Testis (tissue), 2 donors: ENCODE measurements at regions not wholly inside any gene's neighbourhood (a gene's known extent, or its start where the extent isn't known, plus 50 kb on each side); places are given as distances from the start of the nearest gene placed in this dataset.
"Not testable (repeated sequence)": the region's sequence is repeated elsewhere in the genome, so short reads cannot be mapped to it uniquely, and the experiment has no call there.

Experiments used
- DNase-seq: peaks from one replicate; pipeline ENCODE4 v3.0.0-alpha.2; 2019
- H3K27ac ChIP-seq, 2 donors: fragments of 200-600 bp; sonication (generic); one replicate each; pipeline ENCODE4 v1.5.1; 2019
- H3K27me3 ChIP-seq: fragments of 200-600 bp; sonication (generic); one replicate; pipeline ENCODE4 v1.5.1; 2019
- H3K36me3 ChIP-seq: fragments of 200-600 bp; sonication (generic); one replicate; pipeline ENCODE4 v1.5.1; 2017; ENCODE audit warnings: low read depth; ENCODE audit errors: missing control alignments
- H3K4me1 ChIP-seq: fragments of 200-600 bp; sonication (generic); one replicate; pipeline ENCODE4 v1.5.1; 2019
- H3K4me3 ChIP-seq, 2 donors: fragments of 200-600 bp; sonication (generic); one replicate each; pipeline ENCODE4 v1.5.1; 2017 to 2019
- H3K9me3 ChIP-seq: fragments of 200-600 bp; sonication (generic); one replicate; pipeline ENCODE4 v1.5.1; 2017
- WGBS, 2 donors: methylation state at CpG; one replicate each; pipeline ENCODE4 v1.1.5; 2018; 5-methylcytosine and 5-hydroxymethylcytosine counted together
- intact Hi-C: fragments of 100-400 bp; cut with DNase I; formaldehyde crosslinking; loops from one replicate; pipeline ENCODE4 v1.15.1; 2023; ENCODE audit warnings: low total_unique reads
- small RNA-seq, 2 donors: library from RNA; depleted of rRNA; stranded (forward); fragments of <200 nt; gene quantifications; one replicate each; pipeline ENCODE3, GENCODE V24; 2016
- TF ChIP-seq, protein P1 (sequence below), 3 experiments: fragments of 450-650 bp in 2 of 3; fragments of 200-600 bp in 1 of 3; sonication (generic) in 1 of 3; IDR thresholded peaks; one replicate each; pipeline ENCODE4 v1.5.1; 2016 to 2019; ENCODE audit warnings: antibody characterized with exemption in 3 of 3, mild to moderate bottlenecking in 2 of 3, moderate library complexity in 1 of 3

- TF ChIP-seq, protein P1, sequence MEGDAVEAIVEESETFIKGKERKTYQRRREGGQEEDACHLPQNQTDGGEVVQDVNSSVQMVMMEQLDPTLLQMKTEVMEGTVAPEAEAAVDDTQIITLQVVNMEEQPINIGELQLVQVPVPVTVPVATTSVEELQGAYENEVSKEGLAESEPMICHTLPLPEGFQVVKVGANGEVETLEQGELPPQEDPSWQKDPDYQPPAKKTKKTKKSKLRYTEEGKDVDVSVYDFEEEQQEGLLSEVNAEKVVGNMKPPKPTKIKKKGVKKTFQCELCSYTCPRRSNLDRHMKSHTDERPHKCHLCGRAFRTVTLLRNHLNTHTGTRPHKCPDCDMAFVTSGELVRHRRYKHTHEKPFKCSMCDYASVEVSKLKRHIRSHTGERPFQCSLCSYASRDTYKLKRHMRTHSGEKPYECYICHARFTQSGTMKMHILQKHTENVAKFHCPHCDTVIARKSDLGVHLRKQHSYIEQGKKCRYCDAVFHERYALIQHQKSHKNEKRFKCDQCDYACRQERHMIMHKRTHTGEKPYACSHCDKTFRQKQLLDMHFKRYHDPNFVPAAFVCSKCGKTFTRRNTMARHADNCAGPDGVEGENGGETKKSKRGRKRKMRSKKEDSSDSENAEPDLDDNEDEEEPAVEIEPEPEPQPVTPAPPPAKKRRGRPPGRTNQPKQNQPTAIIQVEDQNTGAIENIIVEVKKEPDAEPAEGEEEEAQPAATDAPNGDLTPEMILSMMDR (IDR thresholded peaks at IDR 0.05), result peak in 1 of 3 experiments; percentile 44
- H3K9me3 ChIP-seq, H3K4me3 ChIP-seq, DNase-seq, H3K27me3 ChIP-seq, H3K4me1 ChIP-seq, H3K36me3 ChIP-seq, H3K27ac ChIP-seq, intact Hi-C loops: not testable (repeated sequence)
- 34 to 45% methylated on average over 3 to 4 of the region's 4 CpGs for WGBS, 2 donors
These were observed 1723.8 kb upstream of the DEFB115 start for GRCh38 chr20:29533566-29534177.

DNA sequence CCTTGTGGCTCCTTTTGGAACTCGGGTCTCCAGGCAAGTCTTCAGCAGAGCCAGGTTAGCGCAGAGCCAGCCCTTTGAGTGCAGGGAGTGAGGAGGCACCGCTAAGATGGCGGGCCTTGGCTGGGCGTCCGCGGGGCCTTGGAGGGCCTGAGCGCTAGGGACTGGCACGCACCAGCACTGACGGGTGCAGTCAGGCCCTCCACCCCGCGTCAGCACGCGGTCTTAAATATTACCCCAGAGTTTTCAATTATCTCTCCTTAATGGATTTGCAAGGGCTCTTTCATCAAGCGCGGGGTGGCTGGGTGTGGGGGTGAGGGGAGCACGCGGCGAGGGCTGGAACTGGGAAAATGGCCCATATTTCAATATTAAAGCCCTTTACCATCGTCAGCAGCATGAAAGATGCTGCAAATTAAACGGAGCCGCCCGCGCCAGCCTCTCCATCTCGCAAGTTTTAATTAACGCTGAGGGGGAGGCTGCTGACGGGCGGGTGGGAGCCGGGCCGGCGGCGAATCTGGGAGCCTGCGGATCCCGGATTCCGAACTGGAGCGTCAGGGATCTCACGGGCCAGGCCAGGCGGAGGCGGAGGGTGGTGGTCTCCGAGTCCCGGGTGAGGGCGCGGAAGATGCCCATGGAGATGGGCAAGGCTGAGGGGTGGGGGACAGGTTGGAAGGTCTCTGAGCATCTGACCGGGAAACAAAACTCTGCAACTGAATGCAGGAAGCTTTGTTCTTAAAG is 1690.4 kb upstream of the DEFB115 start:
- 31 to 36% methylated on average over 33 to 44 of the region's 44 CpGs for WGBS, 2 donors
- H3K9me3 ChIP-seq, H3K27me3 ChIP-seq, H3K36me3 ChIP-seq, intact Hi-C loops, H3K27ac ChIP-seq, H3K4me1 ChIP-seq: not testable (repeated sequence)
- H3K4me3 ChIP-seq, result peak overlapping the region in 1 of 2 donors; percentile 23
- peak; percentile 12 for DNase-seq

GRCh38 chr20:29567671-29568070 is 1689.8 kb upstream of the DEFB115 start:
- intact Hi-C loops, H3K9me3 ChIP-seq, H3K27ac ChIP-seq, DNase-seq, H3K36me3 ChIP-seq, H3K4me1 ChIP-seq, H3K27me3 ChIP-seq: not testable (repeated sequence)
- 18 to 24% methylated on average over 19 to 23 of the region's 23 CpGs for WGBS, 2 donors
- H3K4me3 ChIP-seq, result peak overlapping the region in 1 of 2 donors; percentile 23

GRCh38 chr20:29570126-29570525 is 1687.3 kb upstream of the DEFB115 start:
- H3K36me3 ChIP-seq, H3K4me3 ChIP-seq, H3K27me3 ChIP-seq, H3K27ac ChIP-seq, H3K4me1 ChIP-seq, H3K9me3 ChIP-seq, intact Hi-C loops, DNase-seq: not testable (repeated sequence)
- 58 to 72% methylated on average over 5 of the region's 5 CpGs for WGBS, 2 donors

- H3K4me3 ChIP-seq, intact Hi-C loops, DNase-seq, H3K27ac ChIP-seq, H3K4me1 ChIP-seq, H3K27me3 ChIP-seq, H3K36me3 ChIP-seq, H3K9me3 ChIP-seq: not testable (repeated sequence)
- 74 to 75% methylated on average over 2 of the region's 2 CpGs for WGBS, 2 donors
These were observed 1667.9 kb upstream of the DEFB115 start for GRCh38 chr20:29589530-29589929.

- H3K36me3 ChIP-seq, intact Hi-C loops, H3K9me3 ChIP-seq, DNase-seq, H3K4me1 ChIP-seq, H3K27me3 ChIP-seq, H3K4me3 ChIP-seq, H3K27ac ChIP-seq: not testable (repeated sequence)
- WGBS, 2 donors, result 6 to 30% methylated on average over 1 of the region's 1 CpG
These were observed 1653.3 kb upstream of the DEFB115 start for GRCh38 chr20:29604163-29604562.

GRCh38 chr20:29606171-29606570 is 1651.3 kb upstream of the DEFB115 start:
- 65 to 67% methylated on average over 3 of the region's 3 CpGs for WGBS, 2 donors
- H3K27ac ChIP-seq, H3K36me3 ChIP-seq, H3K4me1 ChIP-seq, H3K27me3 ChIP-seq, intact Hi-C loops, H3K4me3 ChIP-seq, DNase-seq, H3K9me3 ChIP-seq: not testable (repeated sequence)

DNA sequence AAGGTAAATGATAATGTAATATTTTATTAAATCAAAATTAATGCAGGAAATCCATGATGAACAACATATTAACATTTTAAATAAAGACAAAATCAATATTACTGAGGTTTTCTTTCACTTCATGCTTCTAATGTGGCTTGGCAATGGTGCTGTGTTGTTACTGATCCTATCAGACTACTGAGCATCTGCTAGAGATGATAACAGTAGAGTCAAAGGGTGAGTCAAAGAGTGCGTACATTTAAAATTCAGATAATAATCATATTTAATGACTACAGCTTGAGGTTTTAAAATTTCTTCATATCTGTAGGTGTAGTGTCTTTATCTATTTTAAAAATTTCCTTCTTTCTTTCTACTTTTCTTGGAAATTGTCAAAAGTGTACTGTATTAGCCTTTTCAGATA is 1628.1 kb upstream of the DEFB115 start:
- 86 to 88% methylated on average over 1 of the region's 1 CpG for WGBS, 2 donors
- intact Hi-C loops, H3K4me1 ChIP-seq, H3K27ac ChIP-seq, H3K4me3 ChIP-seq, H3K36me3 ChIP-seq, H3K9me3 ChIP-seq, H3K27me3 ChIP-seq, DNase-seq: not testable (repeated sequence)

Small RNA genes lying in the stretch of these regions (small RNA-seq; reads per million reads assigned to genes)
- gene RF00002 (0.09 reads per million in 2 donors), gene RF00019 (0 reads per million in 2 donors)
